Liver (tissue), 3 donors: ENCODE measurements at regions not wholly inside any gene's neighbourhood (a gene's known extent, or its start where the extent isn't known, plus 50 kb on each side); places are given as distances from the start of the nearest gene placed in this dataset.
"Not testable (repeated sequence)": the region's sequence is repeated elsewhere in the genome, so short reads cannot be mapped to it uniquely, and the experiment has no call there.

Experiments
- EGR1 ChIP-seq, 2 donors: IDR thresholded peaks; 2 replicates each; pipeline ENCODE4 v1.6.1; 2016 to 2018; ENCODE audit warnings: antibody characterized with exemption in 2 of 2, low read depth in 2 of 2
- GABPA ChIP-seq, 2 donors: IDR thresholded peaks in 1 of 2; conservative IDR thresholded peaks in 1 of 2; 2 replicates each; pipeline ENCODE4 v1.6.1; 2016; ENCODE audit warnings: antibody characterized with exemption in 2 of 2, mild to moderate bottlenecking in 1 of 2, moderate library complexity in 1 of 2
- HNF4G ChIP-seq: IDR thresholded peaks from 2 replicates; pipeline ENCODE4 v1.6.1; 2016; ENCODE audit warnings: antibody characterized with exemption
- RAD21 ChIP-seq, 2 donors: IDR thresholded peaks; 2 replicates each; pipeline ENCODE4 v1.6.1; 2016; ENCODE audit warnings: antibody characterized with exemption in 2 of 2, mild to moderate bottlenecking in 2 of 2
- TAF1 ChIP-seq: conservative IDR thresholded peaks from 2 replicates; pipeline ENCODE4 v1.6.1; 2016; ENCODE audit warnings: antibody characterized with exemption, mild to moderate bottlenecking
- YY1 ChIP-seq: IDR thresholded peaks from 2 replicates; pipeline ENCODE4 v1.6.1; 2016; ENCODE audit warnings: antibody characterized with exemption, mild to moderate bottlenecking
- TF ChIP-seq, protein P1 (sequence below): fragments of 150-350 bp; IDR thresholded peaks from 2 replicates; pipeline ENCODE4 v1.5.1; 2017; ENCODE audit warnings: improper control_type of control experiment, low read depth, low read length; ENCODE audit not compliant: missing input control
- TF ChIP-seq, protein P2 (sequence below): IDR thresholded peaks from 2 replicates; pipeline ENCODE4 v1.6.1; 2016; ENCODE audit warnings: antibody characterized with exemption
- TF ChIP-seq, protein P3 (sequence below): IDR thresholded peaks from 2 replicates; pipeline ENCODE4 v1.6.1; 2016; ENCODE audit warnings: antibody characterized with exemption
- donor health status: healthy.
- donor health status: healthy.

DNA sequence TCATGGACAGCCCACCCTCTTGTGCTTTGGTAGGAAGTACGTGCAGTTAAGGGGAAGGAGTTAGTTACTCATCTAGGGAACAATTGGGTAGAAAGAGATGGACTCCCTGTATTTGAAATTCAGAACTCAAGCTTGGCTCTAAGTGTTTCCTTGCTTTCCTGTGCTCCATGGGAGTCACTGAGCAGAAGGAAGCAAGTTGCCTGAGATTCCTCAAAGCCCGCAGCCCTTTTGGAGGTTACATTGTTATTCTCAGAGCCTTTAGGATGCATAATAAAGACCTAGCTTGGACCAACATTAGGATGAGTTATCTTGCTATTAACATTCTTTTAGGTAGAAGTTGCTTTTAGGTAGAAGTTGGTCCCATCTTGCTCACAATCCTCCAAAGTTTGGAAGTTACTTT, 206.4 kb downstream of the ADRA2C start:
- TF ChIP-seq RAD21 (IDR thresholded peaks at IDR 0.05); TAF1; HNF4G; YY1; GABPA (IDR thresholded peaks at IDR 0.05 in 1 of 2, conservative IDR thresholded peaks at IDR 0.05 in 1 of 2); EGR1 (IDR thresholded peaks at IDR 0.05; ENCODE audit: low read depth in 2 of 2): not testable (repeated sequence)
- TF ChIP-seq, protein P1, sequence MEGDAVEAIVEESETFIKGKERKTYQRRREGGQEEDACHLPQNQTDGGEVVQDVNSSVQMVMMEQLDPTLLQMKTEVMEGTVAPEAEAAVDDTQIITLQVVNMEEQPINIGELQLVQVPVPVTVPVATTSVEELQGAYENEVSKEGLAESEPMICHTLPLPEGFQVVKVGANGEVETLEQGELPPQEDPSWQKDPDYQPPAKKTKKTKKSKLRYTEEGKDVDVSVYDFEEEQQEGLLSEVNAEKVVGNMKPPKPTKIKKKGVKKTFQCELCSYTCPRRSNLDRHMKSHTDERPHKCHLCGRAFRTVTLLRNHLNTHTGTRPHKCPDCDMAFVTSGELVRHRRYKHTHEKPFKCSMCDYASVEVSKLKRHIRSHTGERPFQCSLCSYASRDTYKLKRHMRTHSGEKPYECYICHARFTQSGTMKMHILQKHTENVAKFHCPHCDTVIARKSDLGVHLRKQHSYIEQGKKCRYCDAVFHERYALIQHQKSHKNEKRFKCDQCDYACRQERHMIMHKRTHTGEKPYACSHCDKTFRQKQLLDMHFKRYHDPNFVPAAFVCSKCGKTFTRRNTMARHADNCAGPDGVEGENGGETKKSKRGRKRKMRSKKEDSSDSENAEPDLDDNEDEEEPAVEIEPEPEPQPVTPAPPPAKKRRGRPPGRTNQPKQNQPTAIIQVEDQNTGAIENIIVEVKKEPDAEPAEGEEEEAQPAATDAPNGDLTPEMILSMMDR = not testable (repeated sequence)
- TF ChIP-seq, protein P2, sequence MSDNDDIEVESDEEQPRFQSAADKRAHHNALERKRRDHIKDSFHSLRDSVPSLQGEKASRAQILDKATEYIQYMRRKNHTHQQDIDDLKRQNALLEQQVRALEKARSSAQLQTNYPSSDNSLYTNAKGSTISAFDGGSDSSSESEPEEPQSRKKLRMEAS = not testable (repeated sequence)
- TF ChIP-seq, protein P3, sequence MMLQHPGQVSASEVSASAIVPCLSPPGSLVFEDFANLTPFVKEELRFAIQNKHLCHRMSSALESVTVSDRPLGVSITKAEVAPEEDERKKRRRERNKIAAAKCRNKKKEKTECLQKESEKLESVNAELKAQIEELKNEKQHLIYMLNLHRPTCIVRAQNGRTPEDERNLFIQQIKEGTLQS = not testable (repeated sequence)
